Loucy (cell line): ENCODE measurements at regions not wholly inside any gene's neighbourhood (a gene's known extent, or its start where the extent isn't known, plus 50 kb on each side); places are given as distances from the start of the nearest gene placed in this dataset.

Experiments
- CTCF ChIP-seq: fragments of 200-600 bp; sonication (generic); conservative IDR thresholded peaks from 2 replicates; pipeline ENCODE4 v1.5.1; 2014; ENCODE audit warnings: mild to moderate bottlenecking, antibody characterized with exemption, low read length
- EZH2phosphoT487 ChIP-seq: fragments of 200-600 bp; IDR thresholded peaks from 2 replicates; pipeline ENCODE4 v1.6.1; 2018; ENCODE audit warnings: antibody characterized with exemption, mild to moderate bottlenecking, moderate library complexity, borderline replicate concordance

GRCh38 chr6:37575221-37575620 lies 75.5 kb upstream of the CCDC167 start:
- TF ChIP-seq CTCF (no peak), EZH2phosphoT487 (no peak)
